Erythroblast (primary cell): ENCODE measurements at regions not wholly inside any gene's neighbourhood (a gene's known extent, or its start where the extent isn't known, plus 50 kb on each side); places are given as distances from the start of the nearest gene placed in this dataset.

Experiments
- GATA1 ChIP-seq: IDR thresholded peaks from 2 replicates; pipeline ENCODE4 v1.6.1; 2011; ENCODE audit warnings: low read depth, mild to moderate bottlenecking, control low read depth, low read length, moderate library complexity
- POLR2A ChIP-seq: IDR thresholded peaks from 2 replicates; pipeline ENCODE4 v1.6.1; 2011; ENCODE audit warnings: mild to moderate bottlenecking, low read length

GRCh38 chr10:109393425-109393824 is 529.9 kb downstream of the XPNPEP1 start:
- no peak for TF ChIP-seq GATA1
- no peak for TF ChIP-seq POLR2A
